SK-N-SH (cell line): ENCODE measurements at regions not wholly inside any gene's neighbourhood (a gene's known extent, or its start where the extent isn't known, plus 50 kb on each side); places are given as distances from the start of the nearest gene placed in this dataset.

Experiments used
- CTCF ChIA-PET: fragments of 300-600, 350-600 bp; formaldehyde crosslinking; extraction: SDS; loops from one replicate; lab custom pipeline; 2021; lab: Yijun Ruan, JAX
- POLR2A ChIA-PET: fragments of 350-600 bp; sonication (Branson Sonifier 250); formaldehyde crosslinking; extraction: SDS; loops from one replicate; lab custom pipeline; 2020; ENCODE audit warnings: antibody characterized with exemption, inconsistent platforms; lab: Yijun Ruan, JAX
- DNase-seq: peaks from one replicate; pipeline ENCODE4 v3.0.0; 2012
- H2AFZ ChIP-seq: fragments of 200-600 bp; sonication (generic); 2 replicates; pipeline ENCODE4 v1.8.1; 2016; ENCODE audit warnings: antibody characterized with exemption, mild to moderate bottlenecking, low read depth
- H3F3A ChIP-seq: fragments of 200-600 bp; sonication (generic); replicated peaks from 2 replicates; pipeline ENCODE3; 2016; ENCODE audit warnings: antibody characterized with exemption, mild to moderate bottlenecking; ENCODE audit not compliant: insufficient read depth
- H3K27ac ChIP-seq, 2 experiments: fragments of 200-500 bp in 1 of 2; fragments of 200-600 bp in 1 of 2; sonication (Bioruptor generic) in 1 of 2; sonication (generic), shearing (Covaris generic) in 1 of 2; 2 replicates each; pipeline versions ENCODE4 v1.5.1 to v1.6.1; 2014 to 2016; ENCODE audit warnings: low read depth in 2 of 2, inconsistent platforms in 1 of 2, low read length in 1 of 2, mild to moderate bottlenecking in 1 of 2, mixed read lengths in 1 of 2
- H3K27me3 ChIP-seq: fragments of 200-600 bp; sonication (generic), shearing (Covaris generic); 2 replicates; pipeline ENCODE4 v1.6.1; 2016; ENCODE audit warnings: mixed run types; ENCODE audit not compliant: insufficient read depth
- H3K36me3 ChIP-seq, 2 experiments: fragments of 200-500 bp in 1 of 2; fragments of 200-600 bp in 1 of 2; sonication (Bioruptor generic) in 1 of 2; sonication (generic) in 1 of 2; replicated peaks in 1 of 2; 2 replicates each; pipeline versions ENCODE3 to v1.5.1; 2014 to 2016; ENCODE audit warnings: low read length in 1 of 2, mild to moderate bottlenecking in 1 of 2; ENCODE audit not compliant: insufficient read depth in 2 of 2, control insufficient read depth in 1 of 2
- H3K4me1 ChIP-seq, 2 experiments: fragments of 200-500 bp in 1 of 2; fragments of 200-600 bp in 1 of 2; sonication (Bioruptor generic) in 1 of 2; sonication (generic), shearing (Covaris generic) in 1 of 2; 2 replicates each; pipeline versions ENCODE4 v1.5.1 to v1.6.1; 2014 to 2016; ENCODE audit warnings: low read depth in 1 of 2, low read length in 1 of 2, mixed run types in 1 of 2; ENCODE audit not compliant: insufficient read depth in 2 of 2, control insufficient read depth in 1 of 2
- H3K4me2 ChIP-seq: fragments of 200-600 bp; sonication (generic), shearing (Covaris generic); 2 replicates; pipeline ENCODE4 v1.6.1; 2017; ENCODE audit warnings: mixed run types
- H3K4me3 ChIP-seq, 2 experiments: fragments of 200-500 bp in 1 of 2; fragments of 200-600 bp in 1 of 2; sonication (Bioruptor generic) in 1 of 2; sonication (generic), shearing (Covaris generic) in 1 of 2; 2 replicates each; pipeline versions ENCODE4 v1.5.1 to v1.8.1; 2014 to 2016; ENCODE audit warnings: low read depth in 2 of 2, inconsistent platforms in 1 of 2, low read length in 1 of 2, mild to moderate bottlenecking in 1 of 2, mixed read lengths in 1 of 2, moderate library complexity in 1 of 2
- H3K79me2 ChIP-seq: fragments of 200-600 bp; sonication (generic); 2 replicates; pipeline ENCODE4 v1.8.1; 2017; ENCODE audit warnings: mild to moderate bottlenecking; ENCODE audit not compliant: insufficient read depth
- H3K9ac ChIP-seq: fragments of 200-600 bp; sonication (generic); 2 replicates; pipeline ENCODE4 v1.6.1; 2017; ENCODE audit warnings: mixed run types
- H3K9me2 ChIP-seq: fragments of 200-600 bp; sonication (generic); 2 replicates; pipeline ENCODE4 v1.6.1; 2017; ENCODE audit warnings: mixed run types
- H3K9me3 ChIP-seq: fragments of 200-600 bp; sonication (generic); 2 replicates; pipeline ENCODE4 v1.6.1; 2017; ENCODE audit warnings: mixed run types, mild to moderate bottlenecking, moderate library complexity
- H4K20me1 ChIP-seq: fragments of 200-600 bp; sonication (generic); 2 replicates; pipeline ENCODE4 v1.6.1; 2017; ENCODE audit warnings: mild to moderate bottlenecking, mixed run types; ENCODE audit not compliant: insufficient read depth
- CTCF ChIP-seq: fragments of 200-600 bp; sonication (generic); IDR thresholded peaks from 2 replicates; pipeline ENCODE4 v1.6.1; 2017; ENCODE audit warnings: antibody characterized with exemption, mild to moderate bottlenecking, moderate library complexity
- ELF1 ChIP-seq: IDR thresholded peaks from 2 replicates; pipeline ENCODE4 v1.4.0; 2012
- EP300 ChIP-seq, 2 experiments: IDR thresholded peaks; 2 replicates each; pipeline versions ENCODE4 v1.4.0 to v1.6.1; 2012; ENCODE audit warnings: borderline replicate concordance in 1 of 2, low read depth in 1 of 2, low read length in 1 of 2
- FOXM1 ChIP-seq: IDR thresholded peaks from 2 replicates; pipeline ENCODE4 v1.4.0; 2012; ENCODE audit warnings: low read depth, mild to moderate bottlenecking
- GABPA ChIP-seq: IDR thresholded peaks from 2 replicates; pipeline ENCODE4 v1.4.0; 2012; ENCODE audit warnings: low read depth, mild to moderate bottlenecking
- IRF3 ChIP-seq: fragments of 150-350 bp; IDR thresholded peaks from 2 replicates; pipeline ENCODE4 v1.6.1; 2016; ENCODE audit warnings: mild to moderate bottlenecking, low read depth, low read length
- MEF2A ChIP-seq: IDR thresholded peaks from 2 replicates; pipeline ENCODE4 v1.4.0; 2012; ENCODE audit warnings: low read depth, borderline replicate concordance
- NFIC ChIP-seq: IDR thresholded peaks from 2 replicates; pipeline ENCODE4 v1.4.0; 2012; ENCODE audit warnings: borderline replicate concordance
- RAD21 ChIP-seq: IDR thresholded peaks from 2 replicates; pipeline ENCODE4 v1.6.1; 2012; ENCODE audit warnings: mild to moderate bottlenecking, low read length
- RXRA ChIP-seq: IDR thresholded peaks from 2 replicates; pipeline ENCODE4 v1.4.0; 2012; ENCODE audit warnings: low read depth, mild to moderate bottlenecking, borderline replicate concordance
- SIN3A ChIP-seq: IDR thresholded peaks from 2 replicates; pipeline ENCODE4 v1.6.1; 2012; ENCODE audit warnings: low read depth, mild to moderate bottlenecking, low read length, moderate library complexity, borderline replicate concordance
- SMC3 ChIP-seq: IDR thresholded peaks from 2 replicates; pipeline ENCODE4 v1.6.1; 2012; ENCODE audit warnings: low read depth, low read length, improper control_type of control experiment
- TCF12 ChIP-seq: IDR thresholded peaks from 2 replicates; pipeline ENCODE4 v1.4.0; 2012
- TEAD4 ChIP-seq: IDR thresholded peaks from 2 replicates; pipeline ENCODE4 v1.4.0; 2012; ENCODE audit warnings: mild to moderate bottlenecking, borderline replicate concordance; ENCODE audit not compliant: insufficient read depth
- USF1 ChIP-seq: IDR thresholded peaks from 2 replicates; pipeline ENCODE4 v1.4.0; 2012; ENCODE audit warnings: low read depth, borderline replicate concordance
- USF2 ChIP-seq: fragments of 150-350 bp; IDR thresholded peaks from 2 replicates; pipeline ENCODE4 v1.6.1; 2017; ENCODE audit warnings: antibody characterized with exemption, low read length, low read depth, borderline replicate concordance
- YY1 ChIP-seq: IDR thresholded peaks from 2 replicates; pipeline ENCODE4 v1.4.0; 2012; ENCODE audit warnings: low read depth, mild to moderate bottlenecking
- ZBTB33 ChIP-seq: IDR thresholded peaks from 2 replicates; pipeline ENCODE4 v1.4.0; 2012; ENCODE audit warnings: low read depth, borderline replicate concordance
- WGBS: methylation state at CpG from one replicate; pipeline ENCODE4 v1.1.6; 2017; ENCODE audit warnings: low lambda C conversion rate; 5-methylcytosine and 5-hydroxymethylcytosine counted together

GRCh38 chr7:17026269-17026668 lies 144.5 kb upstream of the AGR3 start:
- H4K20me1 ChIP-seq, result no peaks in the 10 kb centered on the region
- H2AFZ ChIP-seq, result no peak overlapping the region
- 53% methylated on average over 3 of the region's 3 CpGs for WGBS
- no peak overlapping the region for H3K9ac ChIP-seq
- H3K4me2 ChIP-seq, result no peak overlapping the region
- no peak overlapping the region for H3K4me3 ChIP-seq
- H3K27ac ChIP-seq, result no peak overlapping the region
- ChIA-PET CTCF (interaction anchor here (0.5 kb wide), 1 partner anchor 1532 kb away, joined by 3 read pairs; no protein-coding TSS in a partner anchor), POLR2A (no interaction called here)
- no peaks in the 10 kb centered on the region for H3K79me2 ChIP-seq
- H3K9me3 ChIP-seq, result no peaks in the 10 kb centered on the region
- H3K27me3 ChIP-seq, result no peaks in the 10 kb centered on the region; the same call in 1 of the 2 replicates
- TF ChIP-seq GABPA, result no peak
- no peak for TF ChIP-seq NFIC
- TF ChIP-seq IRF3, result no peak
- TF ChIP-seq RAD21, result no peak
- no peak for TF ChIP-seq ZBTB33
- TF ChIP-seq SMC3, result no peak
- no peak for TF ChIP-seq SIN3A
- no peak for TF ChIP-seq RXRA
- no peak for TF ChIP-seq TCF12
- no peak for TF ChIP-seq ELF1
- no peak for TF ChIP-seq CTCF
- no peak for TF ChIP-seq YY1
- no peak for TF ChIP-seq USF1
- TF ChIP-seq TEAD4, result no peak
- no peak for TF ChIP-seq FOXM1
- no peak for TF ChIP-seq MEF2A
- no peak for TF ChIP-seq USF2
- TF ChIP-seq EP300 (IDR thresholded peaks at IDR 0.05; ENCODE audit: borderline replicate concordance in 1 of 2, low read depth in 1 of 2, low read length in 1 of 2), result no peak
- H3K4me1 ChIP-seq, result no peaks in the 10 kb centered on the region
- no peaks in the 10 kb centered on the region for H3K36me3 ChIP-seq
- no peak for DNase-seq
- no peaks in the 10 kb centered on the region for H3F3A ChIP-seq
- H3K9me2 ChIP-seq, result no peaks in the 10 kb centered on the region
